ENCODE measurements at regions not wholly inside any gene's neighbourhood (a gene's known extent, or its start where the extent isn't known, plus 50 kb on each side); places are given as distances from the start of the nearest gene placed in this dataset.
"Not testable (repeated sequence)": the region's sequence is repeated elsewhere in the genome, so short reads cannot be mapped to it uniquely, and the experiment has no call there.

GRCh38 chr1:243074224-243074623 lies 180.9 kb downstream of the CEP170 start:
- DNase-seq (ENCODE audit: low read depth); H3K4me3 ChIP-seq (ENCODE audit: low read length): not testable (repeated sequence)

- not testable (repeated sequence) for DNase-seq (ENCODE audit: low read depth); H3K4me3 ChIP-seq (ENCODE audit: low read length)
Measured at GRCh38 chr1:243067056-243067455, 188.0 kb downstream of the CEP170 start.

- DNase-seq (ENCODE audit: low read depth): not testable (repeated sequence)
Measured at GRCh38 chr1:243061965-243062364, 193.1 kb downstream of the CEP170 start.

GRCh38 chr1:243055510-243055909 lies 199.6 kb downstream of the CEP170 start:
- H3K4me3 ChIP-seq (ENCODE audit: low read length); DNase-seq (ENCODE audit: low read depth): not testable (repeated sequence)

More at GRCh38 chr1:243061965-243062364, 193.1 kb downstream of the CEP170 start:
- H3K4me3 ChIP-seq (ENCODE audit: low read length): not testable (repeated sequence)

GRCh38 chr1:243055091-243055490 lies 200.0 kb downstream of the CEP170 start:
- not testable (repeated sequence) for DNase-seq (ENCODE audit: low read depth)

GRCh38 chr1:243054681-243055080 lies 200.4 kb downstream of the CEP170 start:
- H3K4me3 ChIP-seq (ENCODE audit: low read length); DNase-seq (ENCODE audit: low read depth): not testable (repeated sequence)

More at GRCh38 chr1:243055091-243055490, 200.0 kb downstream of the CEP170 start:
- H3K4me3 ChIP-seq (ENCODE audit: low read length): not testable (repeated sequence)

- DNase-seq (ENCODE audit: low read depth): not testable (repeated sequence)
Measured at GRCh38 chr1:243053048-243053447, 202.0 kb downstream of the CEP170 start.

GRCh38 chr1:243050613-243051012 lies 204.5 kb downstream of the CEP170 start:
- DNase-seq (ENCODE audit: low read depth): not testable (repeated sequence)

More at GRCh38 chr1:243053048-243053447, 202.0 kb downstream of the CEP170 start:
- not testable (repeated sequence) for H3K4me3 ChIP-seq (ENCODE audit: low read length)

GRCh38 chr1:243049716-243050115 lies 205.4 kb downstream of the CEP170 start:
- DNase-seq (ENCODE audit: low read depth): not testable (repeated sequence)

More at GRCh38 chr1:243050613-243051012, 204.5 kb downstream of the CEP170 start:
- not testable (repeated sequence) for H3K4me3 ChIP-seq (ENCODE audit: low read length)

GRCh38 chr1:243021365-243021764 lies 233.7 kb downstream of the CEP170 start:
- H3K4me3 ChIP-seq (ENCODE audit: low read length); DNase-seq (ENCODE audit: low read depth): not testable (repeated sequence)

More at GRCh38 chr1:243049716-243050115, 205.4 kb downstream of the CEP170 start:
- H3K4me3 ChIP-seq (ENCODE audit: low read length): not testable (repeated sequence)

GRCh38 chr1:243019030-243019635 lies 235.9 kb downstream of the CEP170 start:
- not testable (repeated sequence) for DNase-seq (ENCODE audit: low read depth); H3K4me3 ChIP-seq (ENCODE audit: low read length)

- DNase-seq (ENCODE audit: low read depth): peak; percentile 0
- not testable (repeated sequence) for H3K4me3 ChIP-seq (ENCODE audit: low read length)
Measured at GRCh38 chr1:243010719-243011118, 244.4 kb downstream of the CEP170 start.

- H3K4me3 ChIP-seq (ENCODE audit: low read length); DNase-seq (ENCODE audit: low read depth): not testable (repeated sequence)
Measured at GRCh38 chr1:243001003-243001402, 254.1 kb downstream of the CEP170 start.

- not testable (repeated sequence) for DNase-seq (ENCODE audit: low read depth); H3K4me3 ChIP-seq (ENCODE audit: low read length)
Measured at GRCh38 chr1:242992776-242993175, 262.3 kb downstream of the CEP170 start.

GRCh38 chr1:242985096-242985495 lies 270.0 kb downstream of the CEP170 start:
- not testable (repeated sequence) for DNase-seq (ENCODE audit: low read depth); H3K4me3 ChIP-seq (ENCODE audit: low read length)

GRCh38 chr1:242973341-242973740 lies 281.7 kb downstream of the CEP170 start:
- not testable (repeated sequence) for H3K4me3 ChIP-seq (ENCODE audit: low read length)
- DNase-seq (ENCODE audit: low read depth): peak; percentile 68
